GM12878 (cell line): ENCODE measurements at regions not wholly inside any gene's neighbourhood (a gene's known extent, or its start where the extent isn't known, plus 50 kb on each side); places are given as distances from the start of the nearest gene placed in this dataset.

Experiments used
- ATF2 ChIP-seq: IDR thresholded peaks from 2 replicates; pipeline ENCODE4 v1.6.1; 2012; ENCODE audit warnings: low read length, inconsistent platforms
- EGR1 ChIP-seq, 2 experiments: IDR thresholded peaks; 1 replicate in 1 of 2; 2 replicates in 1 of 2; pipeline ENCODE4 v1.6.1; 2011 to 2012; ENCODE audit warnings: low read depth in 2 of 2, low read length in 2 of 2, borderline replicate concordance in 1 of 2, mild to moderate bottlenecking in 1 of 2, moderate library complexity in 1 of 2
- EP300 ChIP-seq, 2 experiments: fragments of 150-350 bp in 1 of 2; IDR thresholded peaks; 2 replicates each; pipeline ENCODE4 v1.6.1; 2011 to 2012; ENCODE audit warnings: low read depth in 2 of 2, low read length in 2 of 2, borderline replicate concordance in 1 of 2, improper control_type of control experiment in 1 of 2, inconsistent platforms in 1 of 2; ENCODE audit not compliant: control insufficient read depth in 1 of 2
- FOXK2 ChIP-seq: fragments of 450-650 bp; IDR thresholded peaks from 2 replicates; pipeline ENCODE4 v1.6.1; 2017; ENCODE audit warnings: mild to moderate bottlenecking, moderate library complexity
- GABPA ChIP-seq: IDR thresholded peaks from 2 replicates; pipeline ENCODE4 v1.6.1; 2014; ENCODE audit warnings: antibody characterized with exemption, low read depth, mild to moderate bottlenecking, inconsistent platforms
- HCFC1 ChIP-seq: fragments of 150-350 bp; IDR thresholded peaks from 2 replicates; pipeline ENCODE4 v1.6.1; 2014; ENCODE audit warnings: low read length
- NFYA ChIP-seq: IDR thresholded peaks from 2 replicates; pipeline ENCODE4 v1.6.1; 2011; ENCODE audit warnings: low read depth, mild to moderate bottlenecking, low read length, improper control_type of control experiment, borderline replicate concordance
- POLR2A ChIP-seq: IDR thresholded peaks from 2 replicates; pipeline ENCODE4 v1.6.1; 2011; ENCODE audit warnings: low read depth, mild to moderate bottlenecking, low read length
- POLR2AphosphoS2 ChIP-seq: IDR thresholded peaks from 2 replicates; pipeline ENCODE4 v1.6.1; 2011; ENCODE audit warnings: low read depth, mild to moderate bottlenecking, low read length, improper control_type of control experiment, moderate library complexity
- POLR2AphosphoS5 ChIP-seq: IDR thresholded peaks from 2 replicates; pipeline ENCODE4 v1.6.1; 2011; ENCODE audit warnings: mild to moderate bottlenecking, low read length, inconsistent platforms
- TAF1 ChIP-seq: IDR thresholded peaks from 2 replicates; pipeline ENCODE4 v1.6.1; 2011; ENCODE audit warnings: mild to moderate bottlenecking, low read depth, low read length, borderline replicate concordance
- YY1 ChIP-seq: IDR thresholded peaks from 2 replicates; pipeline ENCODE4 v1.6.1; 2011; ENCODE audit warnings: low read depth, mild to moderate bottlenecking, low read length
- TF ChIP-seq, protein P1 (sequence below): IDR thresholded peaks from 2 replicates; pipeline ENCODE4 v1.6.1; 2012; ENCODE audit warnings: low read depth, low read length, improper control_type of control experiment
- TF ChIP-seq, protein P2 (sequence below), 3 experiments: IDR thresholded peaks in 2 of 3; conservative IDR thresholded peaks in 1 of 3; 2 replicates each; pipeline ENCODE4 v1.5.1; 2011; ENCODE audit warnings: low read depth in 3 of 3, low read length in 3 of 3, mild to moderate bottlenecking in 3 of 3, control low read depth in 2 of 3, moderate library complexity in 2 of 3, inconsistent platforms in 1 of 3, mixed read lengths in 1 of 3; ENCODE audit not compliant: control insufficient read depth in 2 of 3, insufficient read depth in 1 of 3; ENCODE audit errors: extremely low read depth in 1 of 3

- TF ChIP-seq POLR2AphosphoS5 (no peak), POLR2A (no peak), YY1 (no peak), GABPA (no peak), FOXK2 (no peak), ATF2 (no peak), HCFC1 (no peak), EGR1 (IDR thresholded peaks at IDR 0.05; ENCODE audit: borderline replicate concordance in 1 of 2, low read depth in 2 of 2, low read length in 2 of 2) (no peak), NFYA (no peak), POLR2AphosphoS2 (no peak), TAF1 (no peak), EP300 (IDR thresholded peaks at IDR 0.05; ENCODE audit: borderline replicate concordance in 1 of 2, control insufficient read depth in 1 of 2, low read depth in 2 of 2, low read length in 2 of 2) (no peak)
- TF ChIP-seq, protein P1, sequence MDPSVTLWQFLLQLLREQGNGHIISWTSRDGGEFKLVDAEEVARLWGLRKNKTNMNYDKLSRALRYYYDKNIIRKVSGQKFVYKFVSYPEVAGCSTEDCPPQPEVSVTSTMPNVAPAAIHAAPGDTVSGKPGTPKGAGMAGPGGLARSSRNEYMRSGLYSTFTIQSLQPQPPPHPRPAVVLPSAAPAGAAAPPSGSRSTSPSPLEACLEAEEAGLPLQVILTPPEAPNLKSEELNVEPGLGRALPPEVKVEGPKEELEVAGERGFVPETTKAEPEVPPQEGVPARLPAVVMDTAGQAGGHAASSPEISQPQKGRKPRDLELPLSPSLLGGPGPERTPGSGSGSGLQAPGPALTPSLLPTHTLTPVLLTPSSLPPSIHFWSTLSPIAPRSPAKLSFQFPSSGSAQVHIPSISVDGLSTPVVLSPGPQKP = no peak
- TF ChIP-seq, protein P2, sequence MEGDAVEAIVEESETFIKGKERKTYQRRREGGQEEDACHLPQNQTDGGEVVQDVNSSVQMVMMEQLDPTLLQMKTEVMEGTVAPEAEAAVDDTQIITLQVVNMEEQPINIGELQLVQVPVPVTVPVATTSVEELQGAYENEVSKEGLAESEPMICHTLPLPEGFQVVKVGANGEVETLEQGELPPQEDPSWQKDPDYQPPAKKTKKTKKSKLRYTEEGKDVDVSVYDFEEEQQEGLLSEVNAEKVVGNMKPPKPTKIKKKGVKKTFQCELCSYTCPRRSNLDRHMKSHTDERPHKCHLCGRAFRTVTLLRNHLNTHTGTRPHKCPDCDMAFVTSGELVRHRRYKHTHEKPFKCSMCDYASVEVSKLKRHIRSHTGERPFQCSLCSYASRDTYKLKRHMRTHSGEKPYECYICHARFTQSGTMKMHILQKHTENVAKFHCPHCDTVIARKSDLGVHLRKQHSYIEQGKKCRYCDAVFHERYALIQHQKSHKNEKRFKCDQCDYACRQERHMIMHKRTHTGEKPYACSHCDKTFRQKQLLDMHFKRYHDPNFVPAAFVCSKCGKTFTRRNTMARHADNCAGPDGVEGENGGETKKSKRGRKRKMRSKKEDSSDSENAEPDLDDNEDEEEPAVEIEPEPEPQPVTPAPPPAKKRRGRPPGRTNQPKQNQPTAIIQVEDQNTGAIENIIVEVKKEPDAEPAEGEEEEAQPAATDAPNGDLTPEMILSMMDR (IDR thresholded peaks at IDR 0.05 in 2 of 3, conservative IDR thresholded peaks at IDR 0.05 in 1 of 3; ENCODE audit: control insufficient read depth in 2 of 3, extremely low read depth in 1 of 3, insufficient read depth in 1 of 3, low read depth in 3 of 3, low read length in 3 of 3) = no peak
Observed at GRCh38 chr20:51939259-51939585, 136.9 kb upstream of the SALL4 start.
